GM12878 (cell line): ENCODE measurements at regions not wholly inside any gene's neighbourhood (a gene's known extent, or its start where the extent isn't known, plus 50 kb on each side); places are given as distances from the start of the nearest gene placed in this dataset.

Experiments
- ATAC-seq: fragments of 200-7000 bp; cut with Tn5 transposase; 3 replicates; pipeline ENCODE4 v1.9.1; 2020; ENCODE audit warnings: mild to moderate bottlenecking, moderate library complexity
- BruUV-seq: library from RNA; stranded (reverse); fragments of 400-500 nt; replicated peaks from 2 replicates; lab custom pipeline; 2021; lab: Mats Ljungman, UMichigan
- CTCF ChIA-PET: fragments of 300-600 bp; sonication (Branson Sonifier 250); formaldehyde crosslinking; extraction: SDS; loops from one replicate; lab custom pipeline; 2021; ENCODE audit warnings: inconsistent platforms; lab: Yijun Ruan, JAX
- POLR2A ChIA-PET: fragments of 350-600 bp; formaldehyde crosslinking; extraction: SDS; loops from one replicate; lab custom pipeline; 2021; ENCODE audit warnings: inconsistent platforms; lab: Charles Lee
- RAD21 ChIA-PET: fragments of 300-600 bp; sonication (Branson Sonifier 250); formaldehyde crosslinking; loops from one replicate; lab custom pipeline; 2023; ENCODE audit warnings: antibody characterized with exemption; ENCODE audit not compliant: unreplicated experiment; lab: Charles Lee
- SMC1A ChIA-PET: fragments of 300-600 bp; sonication (Branson Sonifier 250); formaldehyde crosslinking; loops from one replicate; lab custom pipeline; 2023; ENCODE audit not compliant: unreplicated experiment, uncharacterized antibody; lab: Charles Lee
- DNase-seq: peaks from one replicate; pipeline ENCODE4 v3.0.0-alpha.2; 2011; ENCODE audit warnings: low read depth, low spot score
- FAIRE-seq: peaks from 3 replicates; lab custom pipeline; 2011; peaks lifted over from hg19 to GRCh38; lab: Jason Lieb, UNC
- H2AFZ ChIP-seq: 2 replicates; pipeline ENCODE4 v1.6.0; 2011; ENCODE audit warnings: low read depth, low read length, control low read depth; ENCODE audit not compliant: control insufficient read depth
- H3K27ac ChIP-seq: 2 replicates; pipeline ENCODE4 v1.5.1; 2011; ENCODE audit warnings: control low read depth; ENCODE audit not compliant: control insufficient read depth, insufficient read depth
- H3K27me3 ChIP-seq, 2 experiments: replicated peaks in 1 of 2; 2 replicates each; pipeline versions ENCODE4 v1.6.0 to v1.6.1; 2011; ENCODE audit warnings: low read length in 1 of 2; ENCODE audit not compliant: control insufficient read depth in 2 of 2, insufficient read depth in 2 of 2
- H3K36me3 ChIP-seq, 2 experiments: 2 replicates each; pipeline ENCODE4 v1.5.1; 2011; ENCODE audit warnings: low read length in 1 of 2; ENCODE audit not compliant: control insufficient read depth in 2 of 2, insufficient read depth in 2 of 2
- H3K4me1 ChIP-seq: 2 replicates; pipeline ENCODE4 v1.6.1; 2011; ENCODE audit warnings: mild to moderate bottlenecking, low read length, moderate library complexity, mixed read lengths; ENCODE audit not compliant: control insufficient read depth, insufficient read depth
- H3K4me2 ChIP-seq: 2 replicates; pipeline ENCODE4 v1.6.0; 2011; ENCODE audit warnings: control low read depth; ENCODE audit not compliant: control insufficient read depth, insufficient read depth
- H3K4me3 ChIP-seq: fragments of 200-600 bp; sonication (generic); 2 replicates; pipeline ENCODE4 v1.5.1; 2016
- H3K79me2 ChIP-seq: 2 replicates; pipeline ENCODE4 v1.6.0; 2011; ENCODE audit warnings: low read length; ENCODE audit not compliant: control insufficient read depth, insufficient read depth
- H3K9ac ChIP-seq: 2 replicates; pipeline ENCODE4 v1.8.0; 2011; ENCODE audit warnings: low read length, control low read depth, mixed read lengths; ENCODE audit not compliant: control insufficient read depth, insufficient read depth
- H3K9me3 ChIP-seq: replicated peaks from 3 replicates; pipeline ENCODE4 v1.5.1; 2011; ENCODE audit warnings: mild to moderate bottlenecking, low read length; ENCODE audit not compliant: control insufficient read depth, insufficient read depth
- H4K20me1 ChIP-seq: 2 replicates; pipeline ENCODE4 v1.6.0; 2011; ENCODE audit not compliant: control insufficient read depth, insufficient read depth
- BCLAF1 ChIP-seq: fragments of 450-650 bp; IDR thresholded peaks from 2 replicates; pipeline ENCODE4 v1.6.1; 2017; ENCODE audit warnings: antibody characterized with exemption, mild to moderate bottlenecking, moderate library complexity
- CHD1 ChIP-seq: IDR thresholded peaks from 2 replicates; pipeline ENCODE4 v1.6.1; 2012; ENCODE audit warnings: low read depth, low read length, improper control_type of control experiment
- FOS ChIP-seq: IDR thresholded peaks from 3 replicates; pipeline ENCODE4 v1.6.1; 2011; ENCODE audit warnings: borderline replicate concordance; ENCODE audit not compliant: insufficient read length; ENCODE audit errors: extremely low read depth
- FOXK2 ChIP-seq: fragments of 450-650 bp; IDR thresholded peaks from 2 replicates; pipeline ENCODE4 v1.6.1; 2017; ENCODE audit warnings: mild to moderate bottlenecking, moderate library complexity
- NFIC ChIP-seq: IDR thresholded peaks from 2 replicates; pipeline ENCODE4 v1.6.1; 2012; ENCODE audit warnings: low read depth, mild to moderate bottlenecking, inconsistent platforms, low read length, moderate library complexity
- RAD21 ChIP-seq: IDR thresholded peaks from 2 replicates; pipeline ENCODE4 v1.6.1; 2011; ENCODE audit warnings: mild to moderate bottlenecking, low read depth, low read length, moderate library complexity; ENCODE audit not compliant: insufficient read depth
- RAD51 ChIP-seq: fragments of 450-650 bp; IDR thresholded peaks from 2 replicates; pipeline ENCODE4 v1.6.1; 2016; ENCODE audit warnings: moderate library complexity, mild to moderate bottlenecking, inconsistent platforms
- RELA ChIP-seq: fragments of 450-650 bp; IDR thresholded peaks from 2 replicates; pipeline ENCODE4 v1.8.0; 2014; ENCODE audit warnings: borderline replicate concordance; ENCODE audit not compliant: partially characterized antibody
- SMAD5 ChIP-seq: IDR thresholded peaks from 2 replicates; pipeline ENCODE4 v1.6.1; 2016; ENCODE audit warnings: antibody characterized with exemption, low read depth
- TCF12 ChIP-seq: IDR thresholded peaks from 2 replicates; pipeline ENCODE4 v1.6.1; 2011; ENCODE audit warnings: low read depth, mild to moderate bottlenecking, low read length
- USF1 ChIP-seq: IDR thresholded peaks from 2 replicates; pipeline ENCODE4 v1.6.1; 2011; ENCODE audit warnings: borderline replicate concordance, low read depth, mild to moderate bottlenecking, moderate library complexity, mixed read lengths, low read length; ENCODE audit not compliant: insufficient read depth; ENCODE audit errors: extremely low read length
- ZNF24 ChIP-seq: fragments of 450-650 bp; IDR thresholded peaks from 2 replicates; pipeline ENCODE4 v1.6.1; 2017; ENCODE audit warnings: antibody characterized with exemption, mild to moderate bottlenecking
- ZNF622 ChIP-seq: fragments of 450-650 bp; IDR thresholded peaks from 2 replicates; pipeline ENCODE4 v1.6.1; 2017; ENCODE audit warnings: mild to moderate bottlenecking, inconsistent platforms
- ZSCAN29 ChIP-seq: fragments of 450-650 bp; IDR thresholded peaks from 2 replicates; pipeline ENCODE4 v1.6.1; 2017; ENCODE audit warnings: mild to moderate bottlenecking, moderate library complexity
- WGBS: methylation state at CpG from one replicate; pipeline ENCODE4 v1.1.6; 2016; ENCODE audit warnings: low lambda C conversion rate; ENCODE audit not compliant: insufficient replicate concordance, insufficient coverage; ENCODE audit errors: missing lambda C conversion rate; 5-methylcytosine and 5-hydroxymethylcytosine counted together
- in situ Hi-C: fragments of 300-500 bp; cut with MboI; formaldehyde crosslinking; loops from 9 replicates; pipeline ENCODE4 v1.14.3; 2018; ENCODE audit warnings: mixed read lengths
- intact Hi-C: fragments of 100-400 bp; cut with micrococcal nuclease; formaldehyde crosslinking; loops from one replicate; pipeline ENCODE4 v1.14.2; 2022; ENCODE audit not compliant: unreplicated experiment

- no peak overlapping the region for H3K4me2 ChIP-seq
- no peaks in the 10 kb centered on the region for H3K27me3 ChIP-seq
- H3K9me3 ChIP-seq, result peaks cover 13% of the 10 kb centered on the region
- FAIRE-seq (no peak), DNase-seq (no peak), ATAC-seq (no peak)
- H3K36me3 ChIP-seq, result no peaks in the 10 kb centered on the region; a peak in 2 of 4 replicates
- H3K4me3 ChIP-seq, result no peak overlapping the region
- ChIA-PET CTCF (interaction anchor here (1.0 kb wide), 1 partner anchor 11 kb away, joined by 4 read pairs; no protein-coding TSS in a partner anchor), POLR2A (no interaction called here), RAD21 (interaction anchor here (1.3 kb wide), 1 partner anchor 9 kb away, joined by 3 read pairs; no protein-coding TSS in a partner anchor), SMC1A (interaction anchor here (0.9 to 1.7 kb wide), 3 partner anchors 10 to 29 kb away, joined by 3 to 4 read pairs (median 3); no protein-coding TSS in a partner anchor)
- H3K79me2 ChIP-seq, result no peaks in the 10 kb centered on the region
- no TSS peak for BruUV-seq
- 100% methylated on average over 4 of the region's 4 CpGs for WGBS
- intact Hi-C loops, result no loop called here
- H2AFZ ChIP-seq, result no peak overlapping the region
- TF ChIP-seq USF1, result no peak
- no peak for TF ChIP-seq FOS
- no peak for TF ChIP-seq SMAD5
- TF ChIP-seq ZSCAN29, result no peak
- no peak for TF ChIP-seq CHD1
- no peak for TF ChIP-seq RAD21
- no peak for TF ChIP-seq RAD51
- no peak for TF ChIP-seq NFIC
- no peak for TF ChIP-seq FOXK2
- TF ChIP-seq BCLAF1, result no peak
- TF ChIP-seq RELA, result no peak
- TF ChIP-seq ZNF24, result no peak
- no peak for TF ChIP-seq TCF12
- TF ChIP-seq ZNF622, result no peak
- H3K9ac ChIP-seq, result no peak overlapping the region
- in situ Hi-C loops, result no loop called here
- H3K4me1 ChIP-seq, result peaks cover 16% of the 10 kb centered on the region
- no peak overlapping the region for H3K27ac ChIP-seq
- no peaks in the 10 kb centered on the region for H4K20me1 ChIP-seq
These were observed 385.6 kb upstream of the ID2 start for GRCh38 chr2:8296306-8296705.
